Jurkat, Clone E6-1 (cell line): ENCODE measurements at regions not wholly inside any gene's neighbourhood (a gene's known extent, or its start where the extent isn't known, plus 50 kb on each side); places are given as distances from the start of the nearest gene placed in this dataset.

Source experiments
- DNase-seq: peaks from one replicate; pipeline ENCODE4 v3.0.0-alpha.2; 2011; ENCODE audit warnings: low read depth, low spot score
- H3K4me3 ChIP-seq: 2 replicates; pipeline ENCODE4 v1.5.1; 2011; ENCODE audit warnings: mild to moderate bottlenecking, low read length, control low read depth, moderate library complexity

GRCh38 chr1:216820345-216820744 lies 97.1 kb upstream of the ESRRG start:
- DNase-seq: no peak
- no peak overlapping the region for H3K4me3 ChIP-seq

GRCh38 chr1:216818284-216818683 lies 95.1 kb upstream of the ESRRG start:
- H3K4me3 ChIP-seq: no peak overlapping the region
- DNase-seq: no peak

- no peak for DNase-seq
- no peak overlapping the region for H3K4me3 ChIP-seq
Measured at GRCh38 chr1:216815260-216816131, 92.3 kb upstream of the ESRRG start.

GRCh38 chr1:216814576-216815259 lies 91.5 kb upstream of the ESRRG start:
- H3K4me3 ChIP-seq: no peak overlapping the region
- DNase-seq: no peak

GRCh38 chr1:216812966-216813365 lies 89.7 kb upstream of the ESRRG start:
- no peak for DNase-seq
- H3K4me3 ChIP-seq: no peak overlapping the region

GRCh38 chr1:216809649-216810048 lies 86.4 kb upstream of the ESRRG start:
- DNase-seq: no peak

GRCh38 chr1:216807696-216808095 lies 84.5 kb upstream of the ESRRG start:
- DNase-seq: no peak
- no peak overlapping the region for H3K4me3 ChIP-seq

More at GRCh38 chr1:216809649-216810048, 86.4 kb upstream of the ESRRG start:
- no peak overlapping the region for H3K4me3 ChIP-seq

GRCh38 chr1:216805953-216806352 lies 82.7 kb upstream of the ESRRG start:
- DNase-seq: no peak
- H3K4me3 ChIP-seq: no peak overlapping the region

- no peak for DNase-seq
- no peak overlapping the region for H3K4me3 ChIP-seq
Measured at GRCh38 chr1:216805233-216805632, 82.0 kb upstream of the ESRRG start.

GRCh38 chr1:216804111-216804510 lies 80.9 kb upstream of the ESRRG start:
- no peak overlapping the region for H3K4me3 ChIP-seq
- DNase-seq: no peak

GRCh38 chr1:216794586-216794985 lies 71.4 kb upstream of the ESRRG start:
- H3K4me3 ChIP-seq: no peak overlapping the region
- DNase-seq: no peak

- no peak overlapping the region for H3K4me3 ChIP-seq
- no peak for DNase-seq
Measured at GRCh38 chr1:216793973-216794372, 70.7 kb upstream of the ESRRG start.

GRCh38 chr1:216793303-216793702 lies 70.1 kb upstream of the ESRRG start:
- DNase-seq: no peak

GRCh38 chr1:216788671-216789070 lies 65.4 kb upstream of the ESRRG start:
- H3K4me3 ChIP-seq: no peak overlapping the region
- DNase-seq: no peak

More at GRCh38 chr1:216793303-216793702, 70.1 kb upstream of the ESRRG start:
- H3K4me3 ChIP-seq: no peak overlapping the region

GRCh38 chr1:216785737-216786136 lies 62.5 kb upstream of the ESRRG start:
- DNase-seq: no peak
- no peak overlapping the region for H3K4me3 ChIP-seq

- no peak overlapping the region for H3K4me3 ChIP-seq
- no peak for DNase-seq
Measured at GRCh38 chr1:216785221-216785620, 62.0 kb upstream of the ESRRG start.

GRCh38 chr1:216779686-216780085 lies 56.5 kb upstream of the ESRRG start:
- H3K4me3 ChIP-seq: no peak overlapping the region
- DNase-seq: no peak

- no peak for DNase-seq
- H3K4me3 ChIP-seq: no peak overlapping the region
Measured at GRCh38 chr1:216778737-216779136, 55.5 kb upstream of the ESRRG start.

GRCh38 chr1:216777148-216777547 lies 53.9 kb upstream of the ESRRG start:
- H3K4me3 ChIP-seq: no peak overlapping the region
- DNase-seq: no peak
